A673 (cell line): ENCODE measurements at regions not wholly inside any gene's neighbourhood (a gene's known extent, or its start where the extent isn't known, plus 50 kb on each side); places are given as distances from the start of the nearest gene placed in this dataset.
"Not testable (repeated sequence)": the region's sequence is repeated elsewhere in the genome, so short reads cannot be mapped to it uniquely, and the experiment has no call there.

Experiments used
- BruUV-seq: library from RNA; stranded (reverse); fragments of 400-500 nt; replicated peaks from 2 replicates; lab custom pipeline; 2021; lab: Mats Ljungman, UMichigan
- CTCF ChIA-PET: fragments of 300-600 bp; sonication (Branson Sonifier 250); formaldehyde crosslinking; loops from one replicate; lab custom pipeline; 2022; ENCODE audit warnings: antibody characterized with exemption; lab: Charles Lee
- POLR2A ChIA-PET: fragments of 300-600 bp; sonication (Branson Sonifier 250); formaldehyde crosslinking; loops from one replicate; lab custom pipeline; 2022; ENCODE audit warnings: antibody characterized with exemption; ENCODE audit not compliant: low non-redundant PET; lab: Charles Lee
- DNase-seq: peaks from one replicate; pipeline ENCODE4 v3.0.0-alpha.2; 2015; ENCODE audit warnings: low spot score
- H3K27ac ChIP-seq: fragments of 200-600 bp; sonication (generic); 2 replicates; pipeline ENCODE4 v1.5.1; 2016; ENCODE audit warnings: mixed run types, low read depth, mild to moderate bottlenecking, mixed read lengths, antibody characterized with exemption, low read length; ENCODE audit not compliant: poor library complexity, severe bottlenecking
- H3K27me3 ChIP-seq: fragments of 200-600 bp; sonication (generic); replicated peaks from 2 replicates; pipeline ENCODE4 v1.6.1; 2017; ENCODE audit warnings: mixed run types, low read depth, mild to moderate bottlenecking, mixed read lengths, antibody characterized with exemption, low read length; ENCODE audit not compliant: insufficient read depth, poor library complexity
- H3K36me3 ChIP-seq: fragments of 200-600 bp; sonication (generic); 2 replicates; pipeline ENCODE4 v1.6.1; 2016; ENCODE audit warnings: mixed run types, mild to moderate bottlenecking, mixed read lengths, antibody characterized with exemption, low read length; ENCODE audit not compliant: insufficient read depth, poor library complexity, severe bottlenecking
- H3K4me1 ChIP-seq: fragments of 200-600 bp; sonication (generic); 2 replicates; pipeline ENCODE4 v1.6.1; 2017; ENCODE audit warnings: mixed run types, mild to moderate bottlenecking, mixed read lengths, antibody characterized with exemption, low read length; ENCODE audit not compliant: insufficient read depth, poor library complexity, severe bottlenecking
- H3K4me3 ChIP-seq: fragments of 200-600 bp; sonication (generic); 2 replicates; pipeline ENCODE4 v1.5.1; 2016; ENCODE audit warnings: low read depth, mixed run types, mild to moderate bottlenecking, mixed read lengths, low read length; ENCODE audit not compliant: poor library complexity, severe bottlenecking
- H3K9me3 ChIP-seq: fragments of 200-600 bp; sonication (generic); 2 replicates; pipeline ENCODE4 v1.6.1; 2016; ENCODE audit warnings: mixed run types, low read depth, mild to moderate bottlenecking, mixed read lengths, antibody characterized with exemption, low read length; ENCODE audit not compliant: poor library complexity, severe bottlenecking
- EZH2 ChIP-seq: fragments of 200-600 bp; sonication (generic); IDR thresholded peaks from 2 replicates; pipeline ENCODE4 v1.6.1; 2017; ENCODE audit warnings: borderline replicate concordance, low read depth, mild to moderate bottlenecking, mixed read lengths, antibody characterized with exemption, low read length; ENCODE audit not compliant: poor library complexity, severe bottlenecking
- intact Hi-C: fragments of 100-400 bp; cut with micrococcal nuclease; formaldehyde crosslinking; loops from one replicate; pipeline ENCODE4 v1.10.0; 2022; ENCODE audit not compliant: unreplicated experiment
- TF ChIP-seq, protein P1 (sequence below): fragments of 300-800, 200-600 bp; sonication (generic); conservative IDR thresholded peaks from 2 replicates; pipeline ENCODE4 v1.5.1; 2017; ENCODE audit warnings: low read depth, mild to moderate bottlenecking, antibody characterized with exemption, low read length, moderate library complexity, mixed read lengths

- BruUV-seq, result no TSS peak
- H3K27me3 ChIP-seq, result no peaks in the 10 kb centered on the region
- TF ChIP-seq, protein P1, sequence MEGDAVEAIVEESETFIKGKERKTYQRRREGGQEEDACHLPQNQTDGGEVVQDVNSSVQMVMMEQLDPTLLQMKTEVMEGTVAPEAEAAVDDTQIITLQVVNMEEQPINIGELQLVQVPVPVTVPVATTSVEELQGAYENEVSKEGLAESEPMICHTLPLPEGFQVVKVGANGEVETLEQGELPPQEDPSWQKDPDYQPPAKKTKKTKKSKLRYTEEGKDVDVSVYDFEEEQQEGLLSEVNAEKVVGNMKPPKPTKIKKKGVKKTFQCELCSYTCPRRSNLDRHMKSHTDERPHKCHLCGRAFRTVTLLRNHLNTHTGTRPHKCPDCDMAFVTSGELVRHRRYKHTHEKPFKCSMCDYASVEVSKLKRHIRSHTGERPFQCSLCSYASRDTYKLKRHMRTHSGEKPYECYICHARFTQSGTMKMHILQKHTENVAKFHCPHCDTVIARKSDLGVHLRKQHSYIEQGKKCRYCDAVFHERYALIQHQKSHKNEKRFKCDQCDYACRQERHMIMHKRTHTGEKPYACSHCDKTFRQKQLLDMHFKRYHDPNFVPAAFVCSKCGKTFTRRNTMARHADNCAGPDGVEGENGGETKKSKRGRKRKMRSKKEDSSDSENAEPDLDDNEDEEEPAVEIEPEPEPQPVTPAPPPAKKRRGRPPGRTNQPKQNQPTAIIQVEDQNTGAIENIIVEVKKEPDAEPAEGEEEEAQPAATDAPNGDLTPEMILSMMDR, result no peak
- no peak for TF ChIP-seq EZH2
Observed at GRCh38 chr10:37727491-37728352, 129.7 kb downstream of the ZNF248 start.

DNA sequence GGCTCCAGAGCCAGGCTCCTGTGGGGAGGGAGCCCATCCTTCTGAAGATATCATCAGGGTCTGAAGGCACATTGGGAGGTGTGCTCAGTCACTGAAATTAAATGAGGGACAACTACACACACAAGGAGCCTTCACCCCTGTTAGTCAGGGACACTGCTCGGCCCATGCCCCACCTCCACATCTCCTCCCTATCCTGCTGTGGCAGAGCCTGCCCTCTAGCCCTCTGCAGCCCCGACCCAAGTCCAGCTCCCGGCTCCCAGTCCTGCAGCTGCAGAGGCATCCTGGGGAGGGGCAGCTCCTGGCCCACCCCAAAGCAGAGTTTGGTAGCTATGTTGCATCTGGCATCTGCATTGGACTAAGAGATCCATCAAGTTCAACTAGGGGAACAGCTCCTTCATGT is 136.3 kb downstream of the ZNF248 start:
- TF ChIP-seq, protein P1, result no peak
- TF ChIP-seq EZH2, result no peak
- POLR2A ChIA-PET, result no interaction called here
- Histone ChIP-seq H3K9me3 (peaks cover 31% of the 10 kb centered on the region), H3K4me1 (no peaks in the 10 kb centered on the region), H3K4me3 (no peak overlapping the region), H3K36me3 (no peaks in the 10 kb centered on the region), H3K27me3 (no peaks in the 10 kb centered on the region), H3K27ac (no peak overlapping the region)
- CTCF ChIA-PET, result no interaction called here
- intact Hi-C loops, result no loop called here
- DNase-seq, result no peak
- BruUV-seq, result no TSS peak

More at GRCh38 chr10:37727491-37728352, 129.7 kb downstream of the ZNF248 start:
- Histone ChIP-seq H3K36me3 (no peaks in the 10 kb centered on the region), H3K9me3 (peaks cover 9% of the 10 kb centered on the region), H3K4me1 (no peaks in the 10 kb centered on the region), H3K27ac (no peak overlapping the region), H3K4me3 (no peak overlapping the region)
- DNase-seq, result no peak
- CTCF ChIA-PET, result no interaction called here
- POLR2A ChIA-PET, result no interaction called here
- intact Hi-C loops, result no loop called here

DNA sequence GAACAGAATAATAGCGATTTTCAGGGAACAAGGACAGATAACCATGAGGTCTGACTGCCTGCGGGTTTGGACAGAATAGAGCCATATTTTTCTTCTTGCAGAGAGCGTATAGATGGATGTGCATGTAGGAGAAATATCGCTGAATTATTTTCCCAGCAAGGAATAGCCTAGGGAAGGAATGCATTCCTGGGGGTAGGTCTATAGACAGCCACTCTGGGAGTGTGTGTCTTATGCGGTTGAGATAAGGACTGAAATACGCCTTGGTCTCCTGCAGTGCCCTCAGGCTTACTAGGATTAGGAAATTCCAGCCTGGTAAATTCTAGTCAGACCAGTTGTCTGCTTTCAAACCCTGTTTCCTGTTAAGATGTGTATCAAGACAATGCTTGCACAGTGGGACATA is 139.3 kb downstream of the ZNF248 start:
- peaks cover 32% of the 10 kb centered on the region for H3K9me3 ChIP-seq
- H3K36me3 ChIP-seq, BruUV-seq, CTCF ChIA-PET, POLR2A ChIA-PET, H3K27ac ChIP-seq, intact Hi-C loops, H3K4me3 ChIP-seq, H3K4me1 ChIP-seq, DNase-seq, H3K27me3 ChIP-seq: not testable (repeated sequence)

DNA sequence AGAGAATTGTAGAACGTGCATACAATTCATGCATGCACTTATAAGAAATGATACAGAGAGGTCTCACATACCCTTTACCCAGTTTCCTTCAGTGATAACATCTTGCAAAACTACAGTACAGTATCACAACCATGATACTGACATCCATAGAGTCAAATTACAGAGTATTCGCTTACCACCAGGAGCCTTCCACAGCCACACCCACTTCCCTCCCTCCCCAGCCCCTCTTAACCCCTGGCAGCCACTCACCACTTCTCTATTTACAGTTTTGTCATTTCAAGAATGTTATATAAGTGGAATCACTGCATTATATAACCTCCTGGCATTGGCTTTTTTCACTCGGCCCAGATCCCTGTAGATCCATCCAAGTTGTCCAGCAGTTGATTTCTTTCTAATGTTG is 143.8 kb downstream of the ZNF248 start:
- H3K27me3 ChIP-seq, result no peaks in the 10 kb centered on the region
- ChIA-PET POLR2A (no interaction called here), CTCF (no interaction called here)
- no peak overlapping the region for H3K4me3 ChIP-seq
- intact Hi-C loops, result no loop called here
- no peaks in the 10 kb centered on the region for H3K36me3 ChIP-seq
- H3K4me1 ChIP-seq, result no peaks in the 10 kb centered on the region
- TF ChIP-seq, protein P1, result no peak
- no peak for TF ChIP-seq EZH2
- no peak overlapping the region for H3K27ac ChIP-seq
- BruUV-seq, result no TSS peak
- peaks cover 24% of the 10 kb centered on the region for H3K9me3 ChIP-seq
- DNase-seq, result no peak
